ENCODE measurements at regions not wholly inside any gene's neighbourhood (a gene's known extent, or its start where the extent isn't known, plus 50 kb on each side); places are given as distances from the start of the nearest gene placed in this dataset.
A peak's percentile ranks its signal among the peaks of the same experiment; 100 is the strongest.

GRCh38 chr11:111097191-111097590 is 148.3 kb upstream of the POU2AF2 start:
- H3K27me3 Mint-ChIP-seq: no peaks in the 10 kb centered on the region
- H3K4me1 Mint-ChIP-seq: peaks cover 16 to 31% of the 10 kb centered on the region in 2 donors
- peaks cover 0 to 3% of the 10 kb centered on the region in 2 donors for H3K36me3 Mint-ChIP-seq
- peak overlapping the region; percentile 51 for H3K27ac Mint-ChIP-seq
- H3K9me3 Mint-ChIP-seq: peaks cover 0 to 3% of the 10 kb centered on the region in 2 donors
- DNase-seq (no peak), ATAC-seq (replicated peaks) (no peak)
- H3K4me3 Mint-ChIP-seq: peak overlapping the region; percentile 59 to 68

- DNase-seq (no peak), ATAC-seq (replicated peaks) (peak; percentile 37 to 44)
These were observed 150.2 kb upstream of the POU2AF2 start for GRCh38 chr11:111095327-111095726.

GRCh38 chr11:111093061-111093460 is 152.5 kb upstream of the POU2AF2 start:
- H3K27me3 Mint-ChIP-seq: no peaks in the 10 kb centered on the region
- H3K27ac Mint-ChIP-seq: no peak overlapping the region
- DNase-seq (no peak), ATAC-seq (replicated peaks) (peak; percentile 75 to 80)
- no peak overlapping the region for H3K4me3 Mint-ChIP-seq
- peaks cover 0 to 1% of the 10 kb centered on the region in 2 donors for H3K9me3 Mint-ChIP-seq
- peaks cover 0 to 3% of the 10 kb centered on the region in 2 donors for H3K36me3 Mint-ChIP-seq
- peaks cover 22 to 44% of the 10 kb centered on the region in 2 donors for H3K4me1 Mint-ChIP-seq

More at GRCh38 chr11:111095327-111095726, 150.2 kb upstream of the POU2AF2 start:
- Mint-ChIP-seq H3K27me3 (no peaks in the 10 kb centered on the region), H3K9me3 (peaks cover 0 to 1% of the 10 kb centered on the region in 2 donors), H3K36me3 (peaks cover 0 to 3% of the 10 kb centered on the region in 2 donors), H3K4me3 (no peak overlapping the region), H3K4me1 (peaks cover 20 to 41% of the 10 kb centered on the region in 2 donors), H3K27ac (no peak overlapping the region)

GRCh38 chr11:111091321-111091938 is 154.1 kb upstream of the POU2AF2 start:
- Mint-ChIP-seq H3K27ac (no peak overlapping the region), H3K4me3 (no peak overlapping the region), H3K9me3 (peaks cover 0 to 1% of the 10 kb centered on the region in 2 donors), H3K4me1 (peaks cover 21 to 42% of the 10 kb centered on the region in 2 donors), H3K27me3 (no peaks in the 10 kb centered on the region), H3K36me3 (peaks cover 0 to 3% of the 10 kb centered on the region in 2 donors)
- DNase-seq: no peak
- ATAC-seq (replicated peaks): no peak

- Mint-ChIP-seq H3K36me3 (peaks cover 0 to 4% of the 10 kb centered on the region in 2 donors), H3K4me1 (peaks cover 18 to 34% of the 10 kb centered on the region in 2 donors), H3K27me3 (no peaks in the 10 kb centered on the region), H3K9me3 (peaks cover 0 to 1% of the 10 kb centered on the region in 2 donors), H3K4me3 (no peak overlapping the region), H3K27ac (no peak overlapping the region)
- ATAC-seq (replicated peaks): no peak
- DNase-seq: no peak
These were observed 155.8 kb upstream of the POU2AF2 start for GRCh38 chr11:111089759-111090158.

GRCh38 chr11:111088847-111089355 is 156.6 kb upstream of the POU2AF2 start:
- no peak for DNase-seq

GRCh38 chr11:111086058-111086457 is 159.5 kb upstream of the POU2AF2 start:
- peaks cover 10 to 20% of the 10 kb centered on the region in 2 donors for H3K4me1 Mint-ChIP-seq
- no peak overlapping the region for H3K4me3 Mint-ChIP-seq
- no peak for DNase-seq
- H3K9me3 Mint-ChIP-seq: no peaks in the 10 kb centered on the region
- no peak overlapping the region for H3K27ac Mint-ChIP-seq
- peaks cover 0 to 1% of the 10 kb centered on the region in 2 donors for H3K36me3 Mint-ChIP-seq
- H3K27me3 Mint-ChIP-seq: no peaks in the 10 kb centered on the region
- peak in 1 of 2 donors; percentile 33 for ATAC-seq (replicated peaks)

More at GRCh38 chr11:111088847-111089355, 156.6 kb upstream of the POU2AF2 start:
- Mint-ChIP-seq H3K27ac (no peak overlapping the region), H3K4me1 (peaks cover 18 to 34% of the 10 kb centered on the region in 2 donors), H3K4me3 (no peak overlapping the region), H3K36me3 (peaks cover 0 to 4% of the 10 kb centered on the region in 2 donors), H3K27me3 (no peaks in the 10 kb centered on the region), H3K9me3 (peaks cover 0 to 1% of the 10 kb centered on the region in 2 donors)
- no peak for ATAC-seq (replicated peaks)

GRCh38 chr11:111082664-111083063 is 162.9 kb upstream of the POU2AF2 start:
- ATAC-seq (replicated peaks) (no peak), DNase-seq (no peak)
- H3K27me3 Mint-ChIP-seq: peaks cover 0 to 8% of the 10 kb centered on the region in 2 donors
- no peak overlapping the region for H3K27ac Mint-ChIP-seq
- H3K4me3 Mint-ChIP-seq: no peak overlapping the region
- H3K36me3 Mint-ChIP-seq: peaks cover 0 to 1% of the 10 kb centered on the region in 2 donors
- H3K4me1 Mint-ChIP-seq: peaks cover 2 to 5% of the 10 kb centered on the region in 2 donors
- no peaks in the 10 kb centered on the region for H3K9me3 Mint-ChIP-seq

GRCh38 chr11:111081021-111081511 is 164.5 kb upstream of the POU2AF2 start:
- peaks cover 0 to 1% of the 10 kb centered on the region in 2 donors for H3K36me3 Mint-ChIP-seq
- DNase-seq (no peak), ATAC-seq (replicated peaks) (no peak)
- no peaks in the 10 kb centered on the region for H3K9me3 Mint-ChIP-seq
- H3K27ac Mint-ChIP-seq: no peak overlapping the region
- peaks cover 2 to 4% of the 10 kb centered on the region in 2 donors for H3K4me1 Mint-ChIP-seq
- no peak overlapping the region for H3K4me3 Mint-ChIP-seq
- H3K27me3 Mint-ChIP-seq: peaks cover 0 to 8% of the 10 kb centered on the region in 2 donors

GRCh38 chr11:111077530-111078322 is 167.8 kb upstream of the POU2AF2 start:
- no peak for ATAC-seq (replicated peaks)
- Mint-ChIP-seq H3K27ac (no peak overlapping the region), H3K36me3 (no peaks in the 10 kb centered on the region), H3K27me3 (peaks cover 0 to 8% of the 10 kb centered on the region in 2 donors), H3K9me3 (no peaks in the 10 kb centered on the region), H3K4me3 (no peak overlapping the region), H3K4me1 (no peaks in the 10 kb centered on the region)
- DNase-seq: no peak

- Mint-ChIP-seq H3K4me1 (no peaks in the 10 kb centered on the region), H3K27me3 (no peaks in the 10 kb centered on the region), H3K36me3 (peaks cover 0 to 1% of the 10 kb centered on the region in 2 donors), H3K27ac (no peak overlapping the region), H3K9me3 (peaks cover 0 to 2% of the 10 kb centered on the region in 2 donors), H3K4me3 (no peak overlapping the region)
- ATAC-seq (replicated peaks): no peak
- DNase-seq: no peak
These were observed 176.5 kb upstream of the POU2AF2 start for GRCh38 chr11:111069066-111069465.

- Mint-ChIP-seq H3K27me3 (no peaks in the 10 kb centered on the region), H3K4me3 (no peak overlapping the region), H3K27ac (no peak overlapping the region), H3K36me3 (peaks cover 0 to 1% of the 10 kb centered on the region in 2 donors), H3K9me3 (peaks cover 0 to 2% of the 10 kb centered on the region in 2 donors), H3K4me1 (no peaks in the 10 kb centered on the region)
- DNase-seq (no peak), ATAC-seq (replicated peaks) (no peak)
These were observed 177.5 kb upstream of the POU2AF2 start for GRCh38 chr11:111067994-111068393.

GRCh38 chr11:111066846-111067245 is 178.7 kb upstream of the POU2AF2 start:
- no peak overlapping the region for H3K27ac Mint-ChIP-seq
- DNase-seq (no peak), ATAC-seq (replicated peaks) (no peak)
- no peak overlapping the region for H3K4me3 Mint-ChIP-seq
- H3K36me3 Mint-ChIP-seq: peaks cover 0 to 1% of the 10 kb centered on the region in 2 donors
- H3K27me3 Mint-ChIP-seq: no peaks in the 10 kb centered on the region
- H3K4me1 Mint-ChIP-seq: no peaks in the 10 kb centered on the region
- peaks cover 0 to 2% of the 10 kb centered on the region in 2 donors for H3K9me3 Mint-ChIP-seq

GRCh38 chr11:111063726-111064517 is 181.6 kb upstream of the POU2AF2 start:
- H3K27ac Mint-ChIP-seq: no peak overlapping the region
- H3K36me3 Mint-ChIP-seq: peaks cover 0 to 1% of the 10 kb centered on the region in 2 donors
- peaks cover 0 to 2% of the 10 kb centered on the region in 2 donors for H3K9me3 Mint-ChIP-seq
- H3K27me3 Mint-ChIP-seq: peaks cover 0 to 3% of the 10 kb centered on the region in 2 donors
- ATAC-seq (replicated peaks): no peak
- no peak overlapping the region for H3K4me3 Mint-ChIP-seq
- DNase-seq: no peak
- H3K4me1 Mint-ChIP-seq: no peaks in the 10 kb centered on the region

All from stimulated activated naive B cell treated with anti-CD40 and anti-IgM and Interleukin-4, amounts not matched to agents 10 μg/mL and 1 μg/mL and 100 μg/mL, for 72 hours (primary cell).